Spinal cord (tissue), 9 donors: ENCODE measurements at regions not wholly inside any gene's neighbourhood (a gene's known extent, or its start where the extent isn't known, plus 50 kb on each side); places are given as distances from the start of the nearest gene placed in this dataset.

Experiments used
- DNase-seq, 6 donors: peaks; one replicate each; pipeline versions ENCODE4 v3.0.0 to v3.0.0-alpha.2; 2013 to 2015; ENCODE audit warnings: low spot score in 6 of 6, low read depth in 4 of 6
- H3K27ac ChIP-seq: one replicate; pipeline ENCODE4 v1.5.1; 2013; ENCODE audit warnings: low read depth, low read length, control low read depth
- H3K27me3 ChIP-seq: one replicate; pipeline ENCODE4 v1.6.1; 2013; ENCODE audit warnings: low read length; ENCODE audit not compliant: control insufficient read depth, insufficient read depth
- H3K36me3 ChIP-seq: one replicate; pipeline ENCODE4 v1.6.1; 2013; ENCODE audit warnings: low read length; ENCODE audit not compliant: control insufficient read depth, insufficient read depth
- H3K4me1 ChIP-seq: one replicate; pipeline ENCODE4 v1.6.1; 2013; ENCODE audit warnings: low read length; ENCODE audit not compliant: control insufficient read depth, insufficient read depth
- H3K4me3 ChIP-seq: one replicate; pipeline ENCODE4 v1.5.1; 2013; ENCODE audit warnings: low read depth, low read length, control low read depth
- H3K9me3 ChIP-seq: one replicate; pipeline ENCODE4 v1.6.1; 2013; ENCODE audit warnings: low read length; ENCODE audit not compliant: control insufficient read depth, insufficient read depth
- WGBS: methylation state at CpG from one replicate; pipeline ENCODE4 v1.1.5; 2013; ENCODE audit warnings: missing lambda C conversion rate; ENCODE audit not compliant: insufficient coverage; 5-methylcytosine and 5-hydroxymethylcytosine counted together
- donor health status: healthy.

- H3K27ac ChIP-seq: no peak overlapping the region
- peaks cover 6% of the 10 kb centered on the region for H3K4me1 ChIP-seq
- H3K4me3 ChIP-seq: no peak overlapping the region
- 75% methylated on average over 3 of the region's 3 CpGs for WGBS
- H3K36me3 ChIP-seq: no peaks in the 10 kb centered on the region
- H3K9me3 ChIP-seq: no peaks in the 10 kb centered on the region
- no peak for DNase-seq
- no peaks in the 10 kb centered on the region for H3K27me3 ChIP-seq
Measured at GRCh38 chr4:41381384-41381783, 124.7 kb downstream of the UCHL1 start.

- peak in 2 of 6 donors; percentile 68 to 71 for DNase-seq
- no CpG with 5 or more reads among the region's 1 CpG for WGBS
- no peak overlapping the region for H3K4me3 ChIP-seq
Measured at GRCh38 chr4:41384992-41385391, 128.3 kb downstream of the UCHL1 start.

GRCh38 chr4:41385481-41385880, 128.8 kb downstream of the UCHL1 start:
- peak in 1 of 6 donors; percentile 20 for DNase-seq
- Histone ChIP-seq H3K4me1 (peaks cover 6% of the 10 kb centered on the region), H3K27ac (no peak overlapping the region)

More at GRCh38 chr4:41384992-41385391, 128.3 kb downstream of the UCHL1 start:
- Histone ChIP-seq H3K4me1 (peaks cover 6% of the 10 kb centered on the region), H3K27ac (no peak overlapping the region), H3K9me3 (no peaks in the 10 kb centered on the region), H3K36me3 (no peaks in the 10 kb centered on the region), H3K27me3 (no peaks in the 10 kb centered on the region)

GRCh38 chr4:41388080-41388479, 131.4 kb downstream of the UCHL1 start:
- Histone ChIP-seq H3K27ac (no peak overlapping the region), H3K9me3 (no peaks in the 10 kb centered on the region), H3K36me3 (no peaks in the 10 kb centered on the region), H3K27me3 (no peaks in the 10 kb centered on the region), H3K4me3 (no peak overlapping the region), H3K4me1 (peaks cover 6% of the 10 kb centered on the region)
- DNase-seq: no peak
- 100% methylated on average over 1 of the region's 2 CpGs for WGBS

More at GRCh38 chr4:41385481-41385880, 128.8 kb downstream of the UCHL1 start:
- H3K27me3 ChIP-seq: no peaks in the 10 kb centered on the region
- no peaks in the 10 kb centered on the region for H3K9me3 ChIP-seq
- WGBS: no CpG with 5 or more reads among the region's 1 CpG
- no peaks in the 10 kb centered on the region for H3K36me3 ChIP-seq
- H3K4me3 ChIP-seq: no peak overlapping the region

GRCh38 chr4:41389356-41389755, 132.6 kb downstream of the UCHL1 start:
- Histone ChIP-seq H3K36me3 (no peaks in the 10 kb centered on the region), H3K27me3 (no peaks in the 10 kb centered on the region), H3K9me3 (no peaks in the 10 kb centered on the region), H3K27ac (no peak overlapping the region), H3K4me1 (peaks cover under 1% of the 10 kb centered on the region), H3K4me3 (no peak overlapping the region)
- WGBS: 100% methylated on average over 1 of the region's 3 CpGs
- DNase-seq: no peak

- Histone ChIP-seq H3K27ac (no peak overlapping the region), H3K27me3 (no peaks in the 10 kb centered on the region), H3K4me3 (no peak overlapping the region), H3K36me3 (no peaks in the 10 kb centered on the region), H3K4me1 (no peaks in the 10 kb centered on the region), H3K9me3 (no peaks in the 10 kb centered on the region)
- WGBS: no CpG with 5 or more reads among the region's 2 CpGs
- DNase-seq: no peak
Measured at GRCh38 chr4:41390661-41391060, 133.9 kb downstream of the UCHL1 start.

GRCh38 chr4:41391271-41391670, 134.5 kb downstream of the UCHL1 start:
- no CpG with 5 or more reads among the region's 2 CpGs for WGBS
- Histone ChIP-seq H3K4me3 (no peak overlapping the region), H3K36me3 (no peaks in the 10 kb centered on the region), H3K27me3 (no peaks in the 10 kb centered on the region), H3K4me1 (no peaks in the 10 kb centered on the region), H3K27ac (no peak overlapping the region), H3K9me3 (no peaks in the 10 kb centered on the region)
- no peak for DNase-seq

GRCh38 chr4:41394481-41394894, 137.8 kb downstream of the UCHL1 start:
- Histone ChIP-seq H3K27ac (no peak overlapping the region), H3K9me3 (no peaks in the 10 kb centered on the region), H3K27me3 (no peaks in the 10 kb centered on the region), H3K4me1 (peaks cover 4% of the 10 kb centered on the region), H3K36me3 (no peaks in the 10 kb centered on the region), H3K4me3 (no peak overlapping the region)
- no peak for DNase-seq
- WGBS: no CpG with 5 or more reads among the region's 2 CpGs

GRCh38 chr4:41396214-41396613, 139.5 kb downstream of the UCHL1 start:
- H3K9me3 ChIP-seq: no peaks in the 10 kb centered on the region
- no peak overlapping the region for H3K27ac ChIP-seq
- H3K36me3 ChIP-seq: no peaks in the 10 kb centered on the region
- WGBS: 20% methylated on average over 1 of the region's 2 CpGs
- no peak overlapping the region for H3K4me3 ChIP-seq
- no peaks in the 10 kb centered on the region for H3K27me3 ChIP-seq
- peak in 1 of 6 donors; percentile 28 for DNase-seq
- H3K4me1 ChIP-seq: peaks cover 4% of the 10 kb centered on the region

GRCh38 chr4:41396869-41397268, 140.1 kb downstream of the UCHL1 start:
- Histone ChIP-seq H3K27me3 (no peaks in the 10 kb centered on the region), H3K9me3 (no peaks in the 10 kb centered on the region), H3K4me3 (no peak overlapping the region), H3K27ac (no peak overlapping the region), H3K36me3 (no peaks in the 10 kb centered on the region), H3K4me1 (peaks cover 4% of the 10 kb centered on the region)
- 67% methylated on average over 1 of the region's 2 CpGs for WGBS
- no peak for DNase-seq
